Body of pancreas (tissue), 4 donors: ENCODE measurements at regions not wholly inside any gene's neighbourhood (a gene's known extent, or its start where the extent isn't known, plus 50 kb on each side); places are given as distances from the start of the nearest gene placed in this dataset.

Experiments
- ATAC-seq: fragments of 150-250 bp; one replicate; pipeline ENCODE4 v1.9.1; 2016
- DNase-seq, 4 donors: peaks; one replicate each; pipeline ENCODE4 v3.0.0-alpha.2; 2019
- H3K27ac ChIP-seq, 4 donors: fragments of 200-600 bp; sonication (generic); 1 replicate in 3 of 4; 2 replicates in 1 of 4; pipeline versions ENCODE4 v1.5.1 to v1.6.1; 2016 to 2019; ENCODE audit warnings: mild to moderate bottlenecking in 1 of 4, mixed read lengths in 1 of 4, moderate library complexity in 1 of 4
- H3K27me3 ChIP-seq, 2 donors: fragments of 200-600 bp; sonication (generic); one replicate each; pipeline ENCODE4 v1.6.0; 2016; ENCODE audit warnings: mild to moderate bottlenecking in 1 of 2
- H3K36me3 ChIP-seq, 2 donors: fragments of 200-600 bp; sonication (generic); replicated peaks in 1 of 2; 2 replicates each; pipeline ENCODE4 v1.5.1; 2016; ENCODE audit warnings: low read depth in 2 of 2; ENCODE audit not compliant: insufficient read depth in 1 of 2
- H3K4me1 ChIP-seq: fragments of 200-600 bp; sonication (generic); one replicate; pipeline ENCODE4 v1.6.0; 2016
- H3K4me3 ChIP-seq, 2 donors: fragments of 200-600 bp; sonication (generic); 1 replicate in 1 of 2; 2 replicates in 1 of 2; pipeline ENCODE4 v1.5.1; 2016 to 2019
- H3K9me3 ChIP-seq, 3 donors: fragments of 200-600 bp; sonication (generic); 1 replicate in 2 of 3; 2 replicates in 1 of 3; pipeline ENCODE4 v1.5.1; 2016
- CTCF ChIP-seq, 7 experiments: fragments of 450-650 bp in 4 of 7; fragments of 200-600 bp in 3 of 7; sonication (generic) in 3 of 7; IDR thresholded peaks; one replicate each; pipeline ENCODE4 v1.5.1; 2016 to 2019; ENCODE audit warnings: antibody characterized with exemption in 7 of 7
- POLR2A ChIP-seq, 3 donors: fragments of 450-650 bp; IDR thresholded peaks; one replicate each; pipeline ENCODE4 v1.6.1; 2016; ENCODE audit warnings: antibody characterized with exemption in 3 of 3, mild to moderate bottlenecking in 2 of 3
- WGBS, 2 donors: methylation state at CpG; one replicate each; pipeline ENCODE4 v1.1.5; 2017; 5-methylcytosine and 5-hydroxymethylcytosine counted together
- intact Hi-C: fragments of 100-400 bp; cut with DNase I; formaldehyde crosslinking; loops from one replicate; pipeline ENCODE4 v1.15.1; 2023

- H3K27me3 ChIP-seq, result no peaks in the 10 kb centered on the region
- no peak overlapping the region for H3K4me3 ChIP-seq
- H3K36me3 ChIP-seq, result no peaks in the 10 kb centered on the region
- DNase-seq (no peak), ATAC-seq (no peak)
- H3K27ac ChIP-seq, result no peak overlapping the region
- intact Hi-C loops, result no loop called here
- H3K4me1 ChIP-seq, result no peaks in the 10 kb centered on the region
- TF ChIP-seq POLR2A (IDR thresholded peaks at IDR 0.05), result no peak
- TF ChIP-seq CTCF (IDR thresholded peaks at IDR 0.05), result no peak
- no peaks in the 10 kb centered on the region for H3K9me3 ChIP-seq
Measured at GRCh38 chr3:147937341-147937740, 528.2 kb downstream of the ZIC1 start.

GRCh38 chr3:147937891-147938290 lies 528.7 kb downstream of the ZIC1 start:
- Histone ChIP-seq H3K27ac (no peak overlapping the region), H3K4me1 (no peaks in the 10 kb centered on the region), H3K9me3 (no peaks in the 10 kb centered on the region), H3K36me3 (no peaks in the 10 kb centered on the region), H3K27me3 (no peaks in the 10 kb centered on the region), H3K4me3 (no peak overlapping the region)
- TF ChIP-seq POLR2A (IDR thresholded peaks at IDR 0.05) (no peak), CTCF (IDR thresholded peaks at IDR 0.05) (no peak)
- WGBS, 2 donors, result 90 to 92% methylated on average over 2 of the region's 2 CpGs
- DNase-seq (no peak), ATAC-seq (no peak)
- intact Hi-C loops, result no loop called here

GRCh38 chr3:147939425-147939824 lies 530.3 kb downstream of the ZIC1 start:
- intact Hi-C loops, result no loop called here
- H3K36me3 ChIP-seq, result no peaks in the 10 kb centered on the region
- H3K27me3 ChIP-seq, result no peaks in the 10 kb centered on the region
- TF ChIP-seq CTCF (IDR thresholded peaks at IDR 0.05) (no peak), POLR2A (IDR thresholded peaks at IDR 0.05) (no peak)
- H3K27ac ChIP-seq, result no peak overlapping the region
- H3K4me1 ChIP-seq, result no peaks in the 10 kb centered on the region
- 83 to 97% methylated on average over 2 of the region's 2 CpGs for WGBS, 2 donors
- no peaks in the 10 kb centered on the region for H3K9me3 ChIP-seq
- no peak overlapping the region for H3K4me3 ChIP-seq
- no peak for ATAC-seq
- DNase-seq, result no peak

GRCh38 chr3:147939839-147940238 lies 530.7 kb downstream of the ZIC1 start:
- Histone ChIP-seq H3K27me3 (no peaks in the 10 kb centered on the region), H3K9me3 (no peaks in the 10 kb centered on the region), H3K36me3 (no peaks in the 10 kb centered on the region), H3K4me1 (no peaks in the 10 kb centered on the region), H3K4me3 (no peak overlapping the region), H3K27ac (no peak overlapping the region)
- 35% methylated on average over 7 of the region's 7 CpGs for WGBS, 2 donors
- TF ChIP-seq POLR2A (IDR thresholded peaks at IDR 0.05) (no peak), CTCF (IDR thresholded peaks at IDR 0.05) (no peak)
- DNase-seq (no peak), ATAC-seq (no peak)
- intact Hi-C loops, result no loop called here

- 76 to 79% methylated on average over 3 of the region's 3 CpGs for WGBS, 2 donors
- intact Hi-C loops, result no loop called here
- DNase-seq, result no peak
- Histone ChIP-seq H3K27ac (no peak overlapping the region), H3K4me3 (no peak overlapping the region), H3K36me3 (no peaks in the 10 kb centered on the region), H3K9me3 (no peaks in the 10 kb centered on the region), H3K27me3 (no peaks in the 10 kb centered on the region), H3K4me1 (no peaks in the 10 kb centered on the region)
- ATAC-seq, result no peak
- TF ChIP-seq POLR2A (IDR thresholded peaks at IDR 0.05) (no peak), CTCF (IDR thresholded peaks at IDR 0.05) (no peak)
Measured at GRCh38 chr3:147940405-147941193, 531.4 kb downstream of the ZIC1 start.
